SK-N-SH (cell line): ENCODE measurements at regions not wholly inside any gene's neighbourhood (a gene's known extent, or its start where the extent isn't known, plus 50 kb on each side); places are given as distances from the start of the nearest gene placed in this dataset.

Experiments used
- CTCF ChIA-PET: fragments of 300-600, 350-600 bp; formaldehyde crosslinking; extraction: SDS; loops from one replicate; lab custom pipeline; 2021; lab: Yijun Ruan, JAX
- POLR2A ChIA-PET: fragments of 350-600 bp; sonication (Branson Sonifier 250); formaldehyde crosslinking; extraction: SDS; loops from one replicate; lab custom pipeline; 2020; ENCODE audit warnings: antibody characterized with exemption, inconsistent platforms; lab: Yijun Ruan, JAX
- DNase-seq: peaks from one replicate; pipeline ENCODE4 v3.0.0; 2012
- H2AFZ ChIP-seq: fragments of 200-600 bp; sonication (generic); 2 replicates; pipeline ENCODE4 v1.8.1; 2016; ENCODE audit warnings: antibody characterized with exemption, mild to moderate bottlenecking, low read depth
- H3F3A ChIP-seq: fragments of 200-600 bp; sonication (generic); replicated peaks from 2 replicates; pipeline ENCODE3; 2016; ENCODE audit warnings: antibody characterized with exemption, mild to moderate bottlenecking; ENCODE audit not compliant: insufficient read depth
- H3K27ac ChIP-seq, 2 experiments: fragments of 200-500 bp in 1 of 2; fragments of 200-600 bp in 1 of 2; sonication (Bioruptor generic) in 1 of 2; sonication (generic), shearing (Covaris generic) in 1 of 2; 2 replicates each; pipeline versions ENCODE4 v1.5.1 to v1.6.1; 2014 to 2016; ENCODE audit warnings: low read depth in 2 of 2, inconsistent platforms in 1 of 2, low read length in 1 of 2, mild to moderate bottlenecking in 1 of 2, mixed read lengths in 1 of 2
- H3K27me3 ChIP-seq: fragments of 200-600 bp; sonication (generic), shearing (Covaris generic); 2 replicates; pipeline ENCODE4 v1.6.1; 2016; ENCODE audit warnings: mixed run types; ENCODE audit not compliant: insufficient read depth
- H3K36me3 ChIP-seq, 2 experiments: fragments of 200-500 bp in 1 of 2; fragments of 200-600 bp in 1 of 2; sonication (Bioruptor generic) in 1 of 2; sonication (generic) in 1 of 2; replicated peaks in 1 of 2; 2 replicates each; pipeline versions ENCODE3 to v1.5.1; 2014 to 2016; ENCODE audit warnings: low read length in 1 of 2, mild to moderate bottlenecking in 1 of 2; ENCODE audit not compliant: insufficient read depth in 2 of 2, control insufficient read depth in 1 of 2
- H3K4me1 ChIP-seq, 2 experiments: fragments of 200-500 bp in 1 of 2; fragments of 200-600 bp in 1 of 2; sonication (Bioruptor generic) in 1 of 2; sonication (generic), shearing (Covaris generic) in 1 of 2; 2 replicates each; pipeline versions ENCODE4 v1.5.1 to v1.6.1; 2014 to 2016; ENCODE audit warnings: low read depth in 1 of 2, low read length in 1 of 2, mixed run types in 1 of 2; ENCODE audit not compliant: insufficient read depth in 2 of 2, control insufficient read depth in 1 of 2
- H3K4me2 ChIP-seq: fragments of 200-600 bp; sonication (generic), shearing (Covaris generic); 2 replicates; pipeline ENCODE4 v1.6.1; 2017; ENCODE audit warnings: mixed run types
- H3K4me3 ChIP-seq, 2 experiments: fragments of 200-500 bp in 1 of 2; fragments of 200-600 bp in 1 of 2; sonication (Bioruptor generic) in 1 of 2; sonication (generic), shearing (Covaris generic) in 1 of 2; 2 replicates each; pipeline versions ENCODE4 v1.5.1 to v1.8.1; 2014 to 2016; ENCODE audit warnings: low read depth in 2 of 2, inconsistent platforms in 1 of 2, low read length in 1 of 2, mild to moderate bottlenecking in 1 of 2, mixed read lengths in 1 of 2, moderate library complexity in 1 of 2
- H3K79me2 ChIP-seq: fragments of 200-600 bp; sonication (generic); 2 replicates; pipeline ENCODE4 v1.8.1; 2017; ENCODE audit warnings: mild to moderate bottlenecking; ENCODE audit not compliant: insufficient read depth
- H3K9ac ChIP-seq: fragments of 200-600 bp; sonication (generic); 2 replicates; pipeline ENCODE4 v1.6.1; 2017; ENCODE audit warnings: mixed run types
- H3K9me2 ChIP-seq: fragments of 200-600 bp; sonication (generic); 2 replicates; pipeline ENCODE4 v1.6.1; 2017; ENCODE audit warnings: mixed run types
- H3K9me3 ChIP-seq: fragments of 200-600 bp; sonication (generic); 2 replicates; pipeline ENCODE4 v1.6.1; 2017; ENCODE audit warnings: mixed run types, mild to moderate bottlenecking, moderate library complexity
- H4K20me1 ChIP-seq: fragments of 200-600 bp; sonication (generic); 2 replicates; pipeline ENCODE4 v1.6.1; 2017; ENCODE audit warnings: mild to moderate bottlenecking, mixed run types; ENCODE audit not compliant: insufficient read depth
- ELF1 ChIP-seq: IDR thresholded peaks from 2 replicates; pipeline ENCODE4 v1.4.0; 2012
- EP300 ChIP-seq, 2 experiments: IDR thresholded peaks; 2 replicates each; pipeline versions ENCODE4 v1.4.0 to v1.6.1; 2012; ENCODE audit warnings: borderline replicate concordance in 1 of 2, low read depth in 1 of 2, low read length in 1 of 2
- GATA2 ChIP-seq: sonication (generic); formaldehyde crosslinking; IDR thresholded peaks from 2 replicates; pipeline ENCODE4 v1.5.0; 2020; ENCODE audit warnings: mild to moderate bottlenecking, missing genetic modification reagents
- RCOR1 ChIP-seq: fragments of 150-350 bp; IDR thresholded peaks from 2 replicates; pipeline ENCODE4 v1.6.1; 2017; ENCODE audit warnings: antibody characterized with exemption, low read length
- RXRA ChIP-seq: IDR thresholded peaks from 2 replicates; pipeline ENCODE4 v1.4.0; 2012; ENCODE audit warnings: low read depth, mild to moderate bottlenecking, borderline replicate concordance
- SIN3A ChIP-seq: IDR thresholded peaks from 2 replicates; pipeline ENCODE4 v1.6.1; 2012; ENCODE audit warnings: low read depth, mild to moderate bottlenecking, low read length, moderate library complexity, borderline replicate concordance
- SMC3 ChIP-seq: IDR thresholded peaks from 2 replicates; pipeline ENCODE4 v1.6.1; 2012; ENCODE audit warnings: low read depth, low read length, improper control_type of control experiment
- TCF12 ChIP-seq: IDR thresholded peaks from 2 replicates; pipeline ENCODE4 v1.4.0; 2012
- YY1 ChIP-seq: IDR thresholded peaks from 2 replicates; pipeline ENCODE4 v1.4.0; 2012; ENCODE audit warnings: low read depth, mild to moderate bottlenecking
- WGBS: methylation state at CpG from one replicate; pipeline ENCODE4 v1.1.6; 2017; ENCODE audit warnings: low lambda C conversion rate; 5-methylcytosine and 5-hydroxymethylcytosine counted together
- TF ChIP-seq, protein P1 (sequence below): IDR thresholded peaks from 2 replicates; pipeline ENCODE4 v1.4.0; 2012; ENCODE audit warnings: low read depth, borderline replicate concordance
- TF ChIP-seq, protein P2 (sequence below): fragments of 200-600 bp; sonication (generic); IDR thresholded peaks from 2 replicates; pipeline ENCODE4 v1.6.1; 2017; ENCODE audit warnings: antibody characterized with exemption, mild to moderate bottlenecking, moderate library complexity
- TF ChIP-seq, protein P3 (sequence below): IDR thresholded peaks from 2 replicates; pipeline ENCODE4; 2012

DNA sequence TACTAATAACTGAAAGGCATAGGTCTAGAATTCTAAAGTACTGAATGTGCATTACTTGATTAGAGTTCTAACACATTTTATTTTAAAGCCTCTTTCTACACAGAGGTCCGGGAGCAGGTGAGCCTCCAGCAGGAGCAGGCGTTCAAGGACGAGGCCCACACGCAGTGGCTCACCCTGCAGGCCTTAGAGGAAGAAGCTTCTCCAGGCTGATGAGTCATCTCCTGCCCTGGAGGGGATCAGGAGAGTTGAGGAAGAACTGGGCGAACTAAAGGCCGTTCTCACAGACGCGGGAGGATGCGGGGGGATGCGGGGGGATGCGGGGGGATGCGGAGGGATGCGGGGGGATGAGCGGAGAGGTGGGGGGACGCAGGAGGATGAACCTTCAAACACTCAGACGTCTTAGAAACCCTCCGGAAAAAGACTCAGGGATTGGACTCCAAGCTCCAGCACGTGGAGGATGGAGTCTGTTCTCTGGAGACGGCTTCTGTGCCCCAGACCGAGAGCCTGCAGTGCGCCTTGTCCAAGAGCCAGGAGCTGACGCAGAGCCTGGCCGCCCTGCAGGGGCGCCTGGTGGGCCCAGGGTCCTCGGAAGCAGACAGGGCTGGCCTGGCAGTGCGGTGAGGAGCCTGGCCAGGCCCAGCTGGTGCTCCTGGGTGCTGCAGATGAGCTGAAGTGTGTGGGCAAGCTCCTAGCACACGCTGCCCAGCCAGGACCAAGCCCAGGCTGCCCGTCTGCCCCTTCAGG is 433.7 kb upstream of the TPK1 start (continued):
- no peak for TF ChIP-seq YY1
- TF ChIP-seq, protein P1, sequence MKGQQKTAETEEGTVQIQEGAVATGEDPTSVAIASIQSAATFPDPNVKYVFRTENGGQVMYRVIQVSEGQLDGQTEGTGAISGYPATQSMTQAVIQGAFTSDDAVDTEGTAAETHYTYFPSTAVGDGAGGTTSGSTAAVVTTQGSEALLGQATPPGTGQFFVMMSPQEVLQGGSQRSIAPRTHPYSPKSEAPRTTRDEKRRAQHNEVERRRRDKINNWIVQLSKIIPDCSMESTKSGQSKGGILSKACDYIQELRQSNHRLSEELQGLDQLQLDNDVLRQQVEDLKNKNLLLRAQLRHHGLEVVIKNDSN, result no peak
- TF ChIP-seq EP300 (IDR thresholded peaks at IDR 0.05; ENCODE audit: borderline replicate concordance in 1 of 2, low read depth in 1 of 2, low read length in 1 of 2), result no peak
- TF ChIP-seq RXRA, result no peak
- TF ChIP-seq RCOR1, result no peak
- TF ChIP-seq TCF12, result no peak
- TF ChIP-seq, protein P2, sequence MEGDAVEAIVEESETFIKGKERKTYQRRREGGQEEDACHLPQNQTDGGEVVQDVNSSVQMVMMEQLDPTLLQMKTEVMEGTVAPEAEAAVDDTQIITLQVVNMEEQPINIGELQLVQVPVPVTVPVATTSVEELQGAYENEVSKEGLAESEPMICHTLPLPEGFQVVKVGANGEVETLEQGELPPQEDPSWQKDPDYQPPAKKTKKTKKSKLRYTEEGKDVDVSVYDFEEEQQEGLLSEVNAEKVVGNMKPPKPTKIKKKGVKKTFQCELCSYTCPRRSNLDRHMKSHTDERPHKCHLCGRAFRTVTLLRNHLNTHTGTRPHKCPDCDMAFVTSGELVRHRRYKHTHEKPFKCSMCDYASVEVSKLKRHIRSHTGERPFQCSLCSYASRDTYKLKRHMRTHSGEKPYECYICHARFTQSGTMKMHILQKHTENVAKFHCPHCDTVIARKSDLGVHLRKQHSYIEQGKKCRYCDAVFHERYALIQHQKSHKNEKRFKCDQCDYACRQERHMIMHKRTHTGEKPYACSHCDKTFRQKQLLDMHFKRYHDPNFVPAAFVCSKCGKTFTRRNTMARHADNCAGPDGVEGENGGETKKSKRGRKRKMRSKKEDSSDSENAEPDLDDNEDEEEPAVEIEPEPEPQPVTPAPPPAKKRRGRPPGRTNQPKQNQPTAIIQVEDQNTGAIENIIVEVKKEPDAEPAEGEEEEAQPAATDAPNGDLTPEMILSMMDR, result no peak

DNA sequence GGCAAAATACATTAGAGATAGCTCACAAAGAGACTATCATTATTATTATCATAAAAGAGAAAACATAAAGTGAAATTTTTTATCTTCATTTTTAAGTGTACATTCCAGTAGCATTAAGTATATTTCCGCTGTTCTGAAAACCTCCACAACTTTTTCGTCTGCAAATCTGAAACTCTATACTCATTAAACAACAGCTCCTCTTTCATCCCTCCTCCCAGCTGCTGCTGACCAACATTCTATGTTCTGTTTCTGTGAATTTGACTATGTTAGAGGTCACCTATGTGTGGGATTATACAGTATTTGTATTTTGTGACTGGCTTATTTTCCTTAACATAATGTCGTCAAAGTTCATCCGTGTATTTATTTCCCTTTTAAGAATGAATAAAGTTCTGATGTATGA is 429.3 kb upstream of the TPK1 start:
- no peak for TF ChIP-seq GATA2 (CRISPR knock-in tag)
- TF ChIP-seq ELF1, result no peak
- TF ChIP-seq SMC3, result no peak
- TF ChIP-seq, protein P2, result no peak
- TF ChIP-seq, protein P3, sequence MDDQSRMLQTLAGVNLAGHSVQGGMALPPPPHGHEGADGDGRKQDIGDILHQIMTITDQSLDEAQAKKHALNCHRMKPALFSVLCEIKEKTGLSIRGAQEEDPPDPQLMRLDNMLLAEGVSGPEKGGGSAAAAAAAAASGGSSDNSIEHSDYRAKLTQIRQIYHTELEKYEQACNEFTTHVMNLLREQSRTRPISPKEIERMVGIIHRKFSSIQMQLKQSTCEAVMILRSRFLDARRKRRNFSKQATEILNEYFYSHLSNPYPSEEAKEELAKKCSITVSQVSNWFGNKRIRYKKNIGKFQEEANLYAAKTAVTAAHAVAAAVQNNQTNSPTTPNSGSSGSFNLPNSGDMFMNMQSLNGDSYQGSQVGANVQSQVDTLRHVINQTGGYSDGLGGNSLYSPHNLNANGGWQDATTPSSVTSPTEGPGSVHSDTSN, result no peak
- TF ChIP-seq SIN3A, result no peak
- H3K4me1 ChIP-seq, result no peaks in the 10 kb centered on the region
- H3K9ac ChIP-seq, result no peak overlapping the region
- no peak overlapping the region for H3K4me3 ChIP-seq
- no peaks in the 10 kb centered on the region for H3K27me3 ChIP-seq
- no peak overlapping the region for H3K4me2 ChIP-seq
- peaks cover 1% of the 10 kb centered on the region; the same call in 1 of the 2 replicates for H3K9me3 ChIP-seq
- DNase-seq, result no peak
- H3K79me2 ChIP-seq, result no peaks in the 10 kb centered on the region
- POLR2A ChIA-PET, result no interaction called here
- CTCF ChIA-PET, result no interaction called here
- WGBS, result 35% methylated on average over 4 of the region's 4 CpGs
- H3K36me3 ChIP-seq, result no peaks in the 10 kb centered on the region
- no peak overlapping the region for H2AFZ ChIP-seq
- H3F3A ChIP-seq, result no peaks in the 10 kb centered on the region
- no peaks in the 10 kb centered on the region for H4K20me1 ChIP-seq
- no peaks in the 10 kb centered on the region for H3K9me2 ChIP-seq
- H3K27ac ChIP-seq, result no peak overlapping the region
